Activated CD4-positive, alpha-beta T cell treated with anti-CD3 and anti-CD28 coated beads for 48 hours (primary cell): ENCODE measurements at regions not wholly inside any gene's neighbourhood (a gene's known extent, or its start where the extent isn't known, plus 50 kb on each side); places are given as distances from the start of the nearest gene placed in this dataset.
"Not testable (repeated sequence)": the region's sequence is repeated elsewhere in the genome, so short reads cannot be mapped to it uniquely, and the experiment has no call there.

ENCODE experiments used
- DNase-seq: peaks from one replicate; pipeline ENCODE4 v3.0.0-alpha.2; 2020

GRCh38 chr12:68387338-68387737 lies 55.2 kb upstream of the MDM1 start:
- DNase-seq, result no peak

GRCh38 chr12:68389305-68389704 lies 57.1 kb upstream of the MDM1 start:
- DNase-seq, result no peak

- no peak for DNase-seq
These were observed 59.8 kb upstream of the MDM1 start for GRCh38 chr12:68391937-68392336.

- no peak for DNase-seq
These were observed 60.2 kb upstream of the MDM1 start for GRCh38 chr12:68392376-68392775.

- no peak for DNase-seq
These were observed 61.3 kb upstream of the MDM1 start for GRCh38 chr12:68393417-68393816.

GRCh38 chr12:68397566-68398158 lies 65.5 kb upstream of the MDM1 start:
- DNase-seq, result no peak

GRCh38 chr12:68398689-68399088 lies 66.5 kb upstream of the MDM1 start:
- DNase-seq, result not testable (repeated sequence)

- DNase-seq, result no peak
These were observed 68.2 kb upstream of the MDM1 start for GRCh38 chr12:68400226-68400829.

- no peak for DNase-seq
These were observed 70.3 kb upstream of the MDM1 start for GRCh38 chr12:68402422-68402821.

GRCh38 chr12:68403296-68403695 lies 71.1 kb upstream of the MDM1 start:
- no peak for DNase-seq

- DNase-seq, result no peak
These were observed 71.5 kb upstream of the MDM1 start for GRCh38 chr12:68403711-68404110.

GRCh38 chr12:68405343-68405781 lies 73.2 kb upstream of the MDM1 start:
- no peak for DNase-seq

- DNase-seq, result no peak
These were observed 74.0 kb upstream of the MDM1 start for GRCh38 chr12:68406134-68406576.

GRCh38 chr12:68406911-68407310 lies 74.7 kb upstream of the MDM1 start:
- no peak for DNase-seq

- no peak for DNase-seq
These were observed 78.0 kb upstream of the MDM1 start for GRCh38 chr12:68410018-68410660.

GRCh38 chr12:68411371-68411770 lies 79.2 kb upstream of the MDM1 start:
- DNase-seq, result no peak

- DNase-seq, result no peak
These were observed 82.8 kb upstream of the MDM1 start for GRCh38 chr12:68414988-68415387.

GRCh38 chr12:68416350-68416749 lies 84.2 kb upstream of the MDM1 start:
- DNase-seq, result no peak

- no peak for DNase-seq
These were observed 84.7 kb upstream of the MDM1 start for GRCh38 chr12:68416826-68417225.

- DNase-seq, result no peak
These were observed 85.9 kb upstream of the MDM1 start for GRCh38 chr12:68418137-68418460.

GRCh38 chr12:68420225-68421010 lies 88.3 kb upstream of the MDM1 start:
- DNase-seq, result no peak

GRCh38 chr12:68422159-68422558 lies 90.0 kb upstream of the MDM1 start:
- no peak for DNase-seq

GRCh38 chr12:68422956-68423574 lies 90.9 kb upstream of the MDM1 start:
- DNase-seq, result no peak
